Activated T-helper 9 cell treated with anti-CD3 and anti-CD28 coated beads, Interleukin-2, amount 50 U/mL, for 16 hours (primary cell): ENCODE measurements at regions not wholly inside any gene's neighbourhood (a gene's known extent, or its start where the extent isn't known, plus 50 kb on each side); places are given as distances from the start of the nearest gene placed in this dataset.
"Not testable (repeated sequence)": the region's sequence is repeated elsewhere in the genome, so short reads cannot be mapped to it uniquely, and the experiment has no call there.

Experiments
- DNase-seq: peaks from one replicate; pipeline ENCODE4 v3.0.0-alpha.2; 2020; ENCODE audit warnings: low read depth

GRCh38 chr9:90981726-90982125 lies 180.1 kb downstream of the SYK start:
- DNase-seq: no peak

GRCh38 chr9:90983394-90983793 lies 181.8 kb downstream of the SYK start:
- no peak for DNase-seq

- no peak for DNase-seq
These were observed 184.0 kb downstream of the SYK start for GRCh38 chr9:90985631-90986030.

- no peak for DNase-seq
These were observed 184.5 kb downstream of the SYK start for GRCh38 chr9:90986161-90986560.

GRCh38 chr9:90987566-90987965 lies 185.9 kb downstream of the SYK start:
- DNase-seq: no peak

GRCh38 chr9:90988318-90988717 lies 186.7 kb downstream of the SYK start:
- no peak for DNase-seq

GRCh38 chr9:90991953-90992352 lies 190.3 kb downstream of the SYK start:
- no peak for DNase-seq

- no peak for DNase-seq
These were observed 193.9 kb downstream of the SYK start for GRCh38 chr9:90995516-90995915.

- DNase-seq: no peak
These were observed 194.8 kb downstream of the SYK start for GRCh38 chr9:90996154-90997065.

- DNase-seq: no peak
These were observed 197.0 kb downstream of the SYK start for GRCh38 chr9:90998573-90998972.

- no peak for DNase-seq
These were observed 198.1 kb downstream of the SYK start for GRCh38 chr9:90999425-91000397.

- no peak for DNase-seq
These were observed 199.6 kb downstream of the SYK start for GRCh38 chr9:91001146-91001611.

- no peak for DNase-seq
These were observed 202.9 kb downstream of the SYK start for GRCh38 chr9:91004484-91004883.

- no peak for DNase-seq
These were observed 203.4 kb downstream of the SYK start for GRCh38 chr9:91004992-91005391.

GRCh38 chr9:91006046-91006445 lies 204.4 kb downstream of the SYK start:
- DNase-seq: no peak

GRCh38 chr9:91008568-91008967 lies 206.9 kb downstream of the SYK start:
- no peak for DNase-seq

GRCh38 chr9:91011891-91012290 lies 210.3 kb downstream of the SYK start:
- no peak for DNase-seq

- DNase-seq: no peak
These were observed 211.6 kb downstream of the SYK start for GRCh38 chr9:91012933-91013841.

- no peak for DNase-seq
These were observed 215.6 kb downstream of the SYK start for GRCh38 chr9:91017245-91017644.

- DNase-seq: not testable (repeated sequence)
These were observed 218.3 kb downstream of the SYK start for GRCh38 chr9:91019871-91020270.

- DNase-seq: not testable (repeated sequence)
These were observed 220.0 kb downstream of the SYK start for GRCh38 chr9:91021656-91022055.

GRCh38 chr9:91023741-91024140 lies 222.1 kb downstream of the SYK start:
- DNase-seq: no peak
